NB4 (cell line): ENCODE measurements at regions not wholly inside any gene's neighbourhood (a gene's known extent, or its start where the extent isn't known, plus 50 kb on each side); places are given as distances from the start of the nearest gene placed in this dataset.

Experiments
- CTCF ChIP-seq: IDR thresholded peaks from one replicate; pipeline ENCODE4 v1.5.1; 2012; ENCODE audit warnings: low read depth, low read length
- POLR2A ChIP-seq: IDR thresholded peaks from 2 replicates; pipeline ENCODE4 v1.6.1; 2011; ENCODE audit warnings: mild to moderate bottlenecking; ENCODE audit not compliant: insufficient read length; ENCODE audit errors: extremely low read depth

- no peak for TF ChIP-seq POLR2A
- no peak for TF ChIP-seq CTCF
Observed at GRCh38 chr1:185419718-185420117, 102.7 kb upstream of the IVNS1ABP start.
